GM19025 (cell line): ENCODE measurements at regions not wholly inside any gene's neighbourhood (a gene's known extent, or its start where the extent isn't known, plus 50 kb on each side); places are given as distances from the start of the nearest gene placed in this dataset.

Experiments used
- ATAC-seq: cut with Tn5 transposase; IDR thresholded peaks from one replicate; pipeline ENCODE4 v1.9.1; 2021; ENCODE audit warnings: mild to moderate bottlenecking, low read depth, moderate library complexity; ENCODE audit not compliant: unreplicated experiment

- no peak for ATAC-seq
These were observed 301.2 kb upstream of the BMP2 start for GRCh38 chr20:6466075-6466810.

GRCh38 chr20:6450841-6451240, 316.6 kb upstream of the BMP2 start:
- ATAC-seq = no peak

GRCh38 chr20:6440443-6440799, 317.6 kb upstream of the FERMT1 start:
- ATAC-seq = no peak

GRCh38 chr20:6439737-6440442, 317.1 kb upstream of the FERMT1 start:
- ATAC-seq = no peak

GRCh38 chr20:6434131-6434530, 311.3 kb upstream of the FERMT1 start:
- no peak for ATAC-seq

- ATAC-seq = no peak
These were observed 307.6 kb upstream of the FERMT1 start for GRCh38 chr20:6430381-6430780.

- ATAC-seq = no peak
These were observed 303.6 kb upstream of the FERMT1 start for GRCh38 chr20:6426287-6426891.

- ATAC-seq = no peak
These were observed 298.8 kb upstream of the FERMT1 start for GRCh38 chr20:6421321-6422248.

- ATAC-seq = no peak
These were observed 297.5 kb upstream of the FERMT1 start for GRCh38 chr20:6420336-6420735.

- ATAC-seq = no peak
These were observed 295.9 kb upstream of the FERMT1 start for GRCh38 chr20:6418732-6419131.

GRCh38 chr20:6416371-6416770, 293.5 kb upstream of the FERMT1 start:
- no peak for ATAC-seq

GRCh38 chr20:6411651-6412050, 288.8 kb upstream of the FERMT1 start:
- no peak for ATAC-seq

- ATAC-seq = no peak
These were observed 287.9 kb upstream of the FERMT1 start for GRCh38 chr20:6410721-6411120.

- no peak for ATAC-seq
These were observed 284.3 kb upstream of the FERMT1 start for GRCh38 chr20:6407163-6407562.

GRCh38 chr20:6401893-6402557, 279.2 kb upstream of the FERMT1 start:
- no peak for ATAC-seq

- ATAC-seq = no peak
These were observed 274.3 kb upstream of the FERMT1 start for GRCh38 chr20:6397115-6397514.

- ATAC-seq = no peak
These were observed 272.9 kb upstream of the FERMT1 start for GRCh38 chr20:6395695-6396094.

- no peak for ATAC-seq
These were observed 265.9 kb upstream of the FERMT1 start for GRCh38 chr20:6388671-6389197.

- ATAC-seq = no peak
These were observed 262.2 kb upstream of the FERMT1 start for GRCh38 chr20:6384956-6385486.

- ATAC-seq = no peak
These were observed 261.6 kb upstream of the FERMT1 start for GRCh38 chr20:6384380-6384779.
